ENCODE measurements at regions not wholly inside any gene's neighbourhood (a gene's known extent, or its start where the extent isn't known, plus 50 kb on each side); places are given as distances from the start of the nearest gene placed in this dataset.

DNA sequence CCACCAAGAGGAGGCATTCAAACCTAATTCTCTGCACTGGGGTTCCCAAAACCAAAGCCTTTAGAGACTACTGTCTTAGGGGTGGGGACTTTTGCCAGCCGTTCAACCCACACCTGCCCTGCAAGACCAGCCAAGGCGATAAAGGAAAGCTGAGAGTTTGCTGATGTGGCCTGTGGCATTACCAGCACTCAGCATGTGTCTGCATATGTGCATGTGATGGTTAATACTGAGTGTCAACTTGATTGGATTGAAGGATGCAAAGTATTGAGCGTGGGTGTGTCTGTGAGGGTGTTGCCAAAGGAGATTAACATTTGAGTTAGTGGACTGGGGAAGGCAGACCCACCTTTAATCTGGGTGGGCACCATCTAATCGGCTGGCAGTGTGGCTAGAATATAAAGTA is 474.2 kb downstream of the MED10 start:
- TF ChIP-seq, protein P1, sequence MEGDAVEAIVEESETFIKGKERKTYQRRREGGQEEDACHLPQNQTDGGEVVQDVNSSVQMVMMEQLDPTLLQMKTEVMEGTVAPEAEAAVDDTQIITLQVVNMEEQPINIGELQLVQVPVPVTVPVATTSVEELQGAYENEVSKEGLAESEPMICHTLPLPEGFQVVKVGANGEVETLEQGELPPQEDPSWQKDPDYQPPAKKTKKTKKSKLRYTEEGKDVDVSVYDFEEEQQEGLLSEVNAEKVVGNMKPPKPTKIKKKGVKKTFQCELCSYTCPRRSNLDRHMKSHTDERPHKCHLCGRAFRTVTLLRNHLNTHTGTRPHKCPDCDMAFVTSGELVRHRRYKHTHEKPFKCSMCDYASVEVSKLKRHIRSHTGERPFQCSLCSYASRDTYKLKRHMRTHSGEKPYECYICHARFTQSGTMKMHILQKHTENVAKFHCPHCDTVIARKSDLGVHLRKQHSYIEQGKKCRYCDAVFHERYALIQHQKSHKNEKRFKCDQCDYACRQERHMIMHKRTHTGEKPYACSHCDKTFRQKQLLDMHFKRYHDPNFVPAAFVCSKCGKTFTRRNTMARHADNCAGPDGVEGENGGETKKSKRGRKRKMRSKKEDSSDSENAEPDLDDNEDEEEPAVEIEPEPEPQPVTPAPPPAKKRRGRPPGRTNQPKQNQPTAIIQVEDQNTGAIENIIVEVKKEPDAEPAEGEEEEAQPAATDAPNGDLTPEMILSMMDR (conservative IDR thresholded peaks at IDR 0.05; ENCODE audit: low read depth, low read length) = no peak
- TF ChIP-seq EZH2 (IDR thresholded peaks at IDR 0.05; ENCODE audit: low read length, unreplicated experiment) (no peak), EZH2phosphoT487 (IDR thresholded peaks at IDR 0.05; ENCODE audit: borderline replicate concordance, low read length) (no peak)

Measured in PC-3 (cell line).